Keratinocyte (primary cell): ENCODE measurements at regions not wholly inside any gene's neighbourhood (a gene's known extent, or its start where the extent isn't known, plus 50 kb on each side); places are given as distances from the start of the nearest gene placed in this dataset.

ENCODE experiments used
- DNase-seq: peaks from one replicate; pipeline ENCODE4 v3.0.0-alpha.2; 2011; ENCODE audit warnings: low read depth, missing footprints, low spot score
- FAIRE-seq: peaks from 2 replicates; lab custom pipeline; 2011; peaks lifted over from hg19 to GRCh38; lab: Jason Lieb, UNC
- H2AFZ ChIP-seq: 2 replicates; pipeline ENCODE4 v1.6.0; 2012; ENCODE audit warnings: low read length, control low read depth, inconsistent platforms; ENCODE audit not compliant: control insufficient read depth
- H3K27ac ChIP-seq: 2 replicates; pipeline ENCODE4 v1.5.1; 2011; ENCODE audit warnings: low read length; ENCODE audit not compliant: control insufficient read depth, insufficient read depth
- H3K27me3 ChIP-seq: 3 replicates; pipeline ENCODE4 v1.6.0; 2011; ENCODE audit warnings: low read length; ENCODE audit not compliant: control insufficient read depth, insufficient read depth; ENCODE audit errors: extremely low read depth
- H3K36me3 ChIP-seq, 2 experiments: 2 replicates in 1 of 2; 3 replicates in 1 of 2; pipeline ENCODE4 v1.5.1; 2011; ENCODE audit warnings: low read length in 2 of 2, mild to moderate bottlenecking in 1 of 2; ENCODE audit not compliant: control insufficient read depth in 2 of 2, insufficient read depth in 2 of 2; ENCODE audit errors: extremely low read depth in 1 of 2
- H3K4me1 ChIP-seq: 3 replicates; pipeline ENCODE4 v1.5.1; 2011; ENCODE audit warnings: low read length; ENCODE audit not compliant: control insufficient read depth, insufficient read depth; ENCODE audit errors: extremely low read depth
- H3K4me2 ChIP-seq: 3 replicates; pipeline ENCODE4 v1.6.0; 2011; ENCODE audit warnings: low read depth, low read length; ENCODE audit not compliant: control insufficient read depth, insufficient read depth; ENCODE audit errors: extremely low read depth
- H3K4me3 ChIP-seq, 3 experiments: fragments of 200-600 bp in 1 of 3; sonication (generic) in 1 of 3; 2 replicates in 2 of 3; 3 replicates in 1 of 3; pipeline ENCODE4 v1.5.1; 2011 to 2016; ENCODE audit warnings: low read length in 3 of 3, mild to moderate bottlenecking in 3 of 3, control low read depth in 2 of 3, inconsistent platforms in 1 of 3, low read depth in 1 of 3, mixed read lengths in 1 of 3, mixed run types in 1 of 3, moderate library complexity in 1 of 3; ENCODE audit not compliant: control insufficient read depth in 2 of 3, insufficient read depth in 2 of 3; ENCODE audit errors: extremely low read depth in 1 of 3
- H3K79me2 ChIP-seq: 2 replicates; pipeline ENCODE4 v1.6.0; 2012; ENCODE audit warnings: low read length; ENCODE audit not compliant: control insufficient read depth, insufficient read depth
- H3K9ac ChIP-seq: 3 replicates; pipeline ENCODE4 v1.6.0; 2011; ENCODE audit warnings: low read length; ENCODE audit not compliant: control insufficient read depth, insufficient read depth; ENCODE audit errors: extremely low read depth
- H3K9me1 ChIP-seq: 3 replicates; pipeline ENCODE4 v1.6.0; 2011; ENCODE audit warnings: low read length; ENCODE audit not compliant: control insufficient read depth, insufficient read depth; ENCODE audit errors: extremely low read depth
- H3K9me3 ChIP-seq: 2 replicates; pipeline ENCODE4 v1.5.1; 2012; ENCODE audit warnings: low read depth, low read length; ENCODE audit not compliant: control insufficient read depth
- H4K20me1 ChIP-seq: 3 replicates; pipeline ENCODE4 v1.6.0; 2011; ENCODE audit warnings: low read length; ENCODE audit not compliant: control insufficient read depth, insufficient read depth; ENCODE audit errors: extremely low read depth
- CTCF ChIP-seq, 3 experiments: IDR thresholded peaks in 1 of 3; conservative IDR thresholded peaks in 1 of 3; optimal IDR thresholded peaks in 1 of 3; 2 replicates in 2 of 3; 3 replicates in 1 of 3; pipeline versions ENCODE3 to v1.5.1; 2011; ENCODE audit warnings: low read length in 3 of 3, mild to moderate bottlenecking in 3 of 3, moderate library complexity in 2 of 3, control low read depth in 1 of 3, inconsistent platforms in 1 of 3; ENCODE audit not compliant: insufficient read depth in 2 of 3; ENCODE audit errors: extremely low read depth in 1 of 3
- EZH2 ChIP-seq: IDR thresholded peaks from one replicate; pipeline ENCODE4 v1.6.1; 2012; ENCODE audit warnings: inconsistent platforms, mild to moderate bottlenecking, low read length, moderate library complexity
- dilution Hi-C: fragments of 300-500 bp; cut with MboI; formaldehyde crosslinking; loops from one replicate; pipeline ENCODE4 v1.7.0; 2020; ENCODE audit warnings: low sequenced_read_pairs; ENCODE audit not compliant: extremely low pct_ligation_motif_present

GRCh38 chr11:91707652-91708482, 516.8 kb upstream of the FAT3 start:
- H3K9me3 ChIP-seq: no peaks in the 10 kb centered on the region
- H2AFZ ChIP-seq: no peak overlapping the region
- no peak overlapping the region for H3K4me3 ChIP-seq
- no peak overlapping the region for H3K9ac ChIP-seq
- H3K4me2 ChIP-seq: no peak overlapping the region
- no peak overlapping the region for H3K27ac ChIP-seq
- no peaks in the 10 kb centered on the region for H3K36me3 ChIP-seq
- H3K9me1 ChIP-seq: no peaks in the 10 kb centered on the region
- no peaks in the 10 kb centered on the region for H3K4me1 ChIP-seq
- DNase-seq (no peak), FAIRE-seq (no peak)
- H3K27me3 ChIP-seq: no peaks in the 10 kb centered on the region
- H3K79me2 ChIP-seq: no peaks in the 10 kb centered on the region
- TF ChIP-seq CTCF (optimal IDR thresholded peaks at IDR 0.05 in 1 of 3, IDR thresholded peaks at IDR 0.05 in 1 of 3, conservative IDR thresholded peaks at IDR 0.05 in 1 of 3; ENCODE audit: extremely low read depth in 1 of 3, insufficient read depth in 2 of 3, low read length in 3 of 3): no peak
- no peaks in the 10 kb centered on the region for H4K20me1 ChIP-seq
- dilution Hi-C loops: no loop called here

- no peaks in the 10 kb centered on the region for H3K9me3 ChIP-seq
- H4K20me1 ChIP-seq: no peaks in the 10 kb centered on the region
- H3K9ac ChIP-seq: no peak overlapping the region
- H3K27me3 ChIP-seq: no peaks in the 10 kb centered on the region
- no peaks in the 10 kb centered on the region for H3K9me1 ChIP-seq
- H3K4me1 ChIP-seq: no peaks in the 10 kb centered on the region
- no peak overlapping the region for H2AFZ ChIP-seq
- no peak for TF ChIP-seq CTCF (optimal IDR thresholded peaks at IDR 0.05 in 1 of 3, IDR thresholded peaks at IDR 0.05 in 1 of 3, conservative IDR thresholded peaks at IDR 0.05 in 1 of 3; ENCODE audit: extremely low read depth in 1 of 3, insufficient read depth in 2 of 3, low read length in 3 of 3)
- TF ChIP-seq EZH2: no peak
- H3K4me2 ChIP-seq: no peak overlapping the region
- no peak overlapping the region for H3K4me3 ChIP-seq
- dilution Hi-C loops: no loop called here
- no peaks in the 10 kb centered on the region for H3K79me2 ChIP-seq
- H3K27ac ChIP-seq: no peak overlapping the region
- FAIRE-seq: no peak
- no peaks in the 10 kb centered on the region for H3K36me3 ChIP-seq
- DNase-seq: no peak
These were observed 521.6 kb upstream of the FAT3 start for GRCh38 chr11:91703042-91703441.
